BJ (cell line): ENCODE measurements at regions not wholly inside any gene's neighbourhood (a gene's known extent, or its start where the extent isn't known, plus 50 kb on each side); places are given as distances from the start of the nearest gene placed in this dataset.

Experiments used
- CTCF ChIA-PET: fragments of 350-600 bp; formaldehyde crosslinking; extraction: SDS; loops from one replicate; lab custom pipeline; 2021; ENCODE audit warnings: antibody characterized with exemption, inconsistent platforms; lab: Yijun Ruan, JAX
- POLR2A ChIA-PET: fragments of 300-600 bp; sonication (Branson Sonifier 250); formaldehyde crosslinking; extraction: SDS; loops from one replicate; lab custom pipeline; 2021; ENCODE audit warnings: antibody characterized with exemption; lab: Charles Lee
- DNase-seq: peaks from one replicate; pipeline ENCODE4 v3.0.0-alpha.2; 2011; ENCODE audit warnings: low read depth
- H3K27me3 ChIP-seq: 2 replicates; pipeline ENCODE4 v1.6.0; 2011; ENCODE audit warnings: low read length; ENCODE audit not compliant: control insufficient read depth, insufficient read depth
- H3K36me3 ChIP-seq: 2 replicates; pipeline ENCODE4 v1.5.1; 2011; ENCODE audit warnings: low read length; ENCODE audit not compliant: control insufficient read depth, insufficient read depth
- H3K4me3 ChIP-seq: 2 replicates; pipeline ENCODE4 v1.5.1; 2011; ENCODE audit warnings: low read depth, mild to moderate bottlenecking, control low read depth, low read length
- CTCF ChIP-seq: IDR thresholded peaks from 2 replicates; pipeline ENCODE4 v1.5.1; 2011; ENCODE audit warnings: low read depth, mild to moderate bottlenecking, control low read depth, inconsistent platforms, low read length, moderate library complexity; ENCODE audit not compliant: insufficient read depth

GRCh38 chr1:81410351-81410750, 390.4 kb upstream of the ADGRL2 start:
- no peak for TF ChIP-seq CTCF
- no peaks in the 10 kb centered on the region for H3K27me3 ChIP-seq
- H3K4me3 ChIP-seq, result no peak overlapping the region
- CTCF ChIA-PET, result interaction anchor here (1.1 kb wide), 1 partner anchor 10 kb away, joined by 4 read pairs; no protein-coding TSS in a partner anchor
- no peaks in the 10 kb centered on the region for H3K36me3 ChIP-seq
- DNase-seq, result no peak
- POLR2A ChIA-PET, result no interaction called here

GRCh38 chr1:81409780-81410274, 390.9 kb upstream of the ADGRL2 start:
- no peaks in the 10 kb centered on the region for H3K27me3 ChIP-seq
- CTCF ChIA-PET, result interaction anchor here (1.1 to 1.3 kb wide), 2 partner anchors 11 to 18 kb away, joined by 3 to 4 read pairs; no protein-coding TSS in a partner anchor
- POLR2A ChIA-PET, result no interaction called here
- H3K36me3 ChIP-seq, result no peaks in the 10 kb centered on the region
- no peak overlapping the region for H3K4me3 ChIP-seq
- no peak for DNase-seq
- no peak for TF ChIP-seq CTCF

- DNase-seq, result no peak
- CTCF ChIA-PET, result interaction anchor here (1.3 kb wide), 1 partner anchor 18 kb away, joined by 3 read pairs; no protein-coding TSS in a partner anchor
- POLR2A ChIA-PET, result interaction anchor here (0.5 kb wide), 1 partner anchor 11 kb away, joined by 3 read pairs; no protein-coding TSS in a partner anchor
- no peaks in the 10 kb centered on the region for H3K36me3 ChIP-seq
- TF ChIP-seq CTCF, result no peak
- no peak overlapping the region for H3K4me3 ChIP-seq
- H3K27me3 ChIP-seq, result no peaks in the 10 kb centered on the region
These were observed 391.5 kb upstream of the ADGRL2 start for GRCh38 chr1:81409262-81409661.

- DNase-seq, result no peak
- Histone ChIP-seq H3K27me3 (no peaks in the 10 kb centered on the region), H3K4me3 (no peak overlapping the region), H3K36me3 (no peaks in the 10 kb centered on the region)
- ChIA-PET POLR2A (no interaction called here), CTCF (interaction anchor here (1.3 kb wide), 1 partner anchor 17 kb away, joined by 3 read pairs; no protein-coding TSS in a partner anchor)
- TF ChIP-seq CTCF, result no peak
These were observed 392.3 kb upstream of the ADGRL2 start for GRCh38 chr1:81408419-81408818.

GRCh38 chr1:81407000-81407821, 393.5 kb upstream of the ADGRL2 start:
- CTCF ChIA-PET, result no interaction called here
- TF ChIP-seq CTCF, result no peak
- no peak for DNase-seq

More at GRCh38 chr1:81407000-81407821, 393.5 kb upstream of the ADGRL2 start:
- Histone ChIP-seq H3K4me3 (no peak overlapping the region), H3K36me3 (no peaks in the 10 kb centered on the region), H3K27me3 (no peaks in the 10 kb centered on the region)
- POLR2A ChIA-PET, result no interaction called here
